ENCODE measurements at regions not wholly inside any gene's neighbourhood (a gene's known extent, or its start where the extent isn't known, plus 50 kb on each side); places are given as distances from the start of the nearest gene placed in this dataset.

DNA sequence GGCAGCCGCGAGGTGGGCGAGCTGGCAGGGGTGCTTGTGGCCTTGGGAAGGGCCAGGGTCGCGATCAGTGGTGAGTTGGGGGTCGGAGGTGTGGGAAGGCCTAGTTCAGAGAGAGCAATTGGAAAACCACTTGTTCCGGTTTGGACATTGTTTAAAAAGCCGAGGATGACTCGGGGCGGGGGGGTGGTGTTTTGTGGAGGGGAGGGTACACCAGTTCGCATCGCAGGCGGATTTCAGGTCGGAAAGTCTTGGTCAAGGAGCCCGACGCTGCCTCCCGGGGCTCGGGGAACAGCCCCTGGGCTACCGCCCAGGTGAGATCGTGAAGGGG lies 66.4 kb downstream of the KPNA2 start:
- Histone ChIP-seq H2BK120ac (ENCODE audit: low read depth, low read length, poor library complexity, severe bottlenecking) (no peak overlapping the region), H3K23ac (ENCODE audit: insufficient read length, low read depth, low read length) (no peak overlapping the region), H3K4ac (ENCODE audit: low read depth, low read length) (no peak overlapping the region), H3K56ac (ENCODE audit: insufficient read length, low read depth, low read length) (no peak overlapping the region), H2BK5ac (ENCODE audit: insufficient read length, low read length) (no peak overlapping the region), H3K18ac (ENCODE audit: insufficient read length, low read depth, low read length) (no peak overlapping the region), H3K79me2 (ENCODE audit: insufficient read depth, low read length) (no peaks in the 10 kb centered on the region), H3K27ac (ENCODE audit: insufficient read length, low read depth, low read length) (no peak overlapping the region), H4K8ac (replicated peaks; ENCODE audit: insufficient read length, low read depth, low read length) (no peak overlapping the region), H3K23me2 (ENCODE audit: insufficient read length, low read depth, low read length, poor library complexity, severe bottlenecking) (peaks cover 8% of the 10 kb centered on the region), H3K27me3 (ENCODE audit: insufficient read depth, low read length) (no peaks in the 10 kb centered on the region; the same call in 1 of the 2 replicates), H4K91ac (ENCODE audit: insufficient read length, low read depth, low read length) (no peak overlapping the region), H4K5ac (ENCODE audit: insufficient read length, low read depth, low read length) (no peak overlapping the region), H3K9me3 (ENCODE audit: control insufficient read depth, low read depth, low read length) (no peaks in the 10 kb centered on the region), H3K4me1 (ENCODE audit: insufficient read depth, low read length) (no peaks in the 10 kb centered on the region), H3K4me2 (ENCODE audit: insufficient read depth, insufficient read length, low read length) (peak overlapping the region; percentile 89), H3K79me1 (ENCODE audit: insufficient read depth, low read depth, low read length, poor library complexity, severe bottlenecking) (no peaks in the 10 kb centered on the region), H2BK15ac (ENCODE audit: low read depth, low read length) (no peak overlapping the region), H2BK12ac (ENCODE audit: insufficient read length, low read depth, low read length) (no peak overlapping the region), H2AK5ac (ENCODE audit: insufficient read length, low read length) (no peak overlapping the region), H3K14ac (ENCODE audit: insufficient read depth, low read length) (no peak overlapping the region), H4K20me1 (ENCODE audit: control insufficient read depth, insufficient read depth, insufficient read length) (no peaks in the 10 kb centered on the region), H2AFZ (ENCODE audit: low read length) (no peak overlapping the region), H2BK20ac (ENCODE audit: low read depth, low read length, poor library complexity, severe bottlenecking) (no peak overlapping the region), H3T11ph (ENCODE audit: low read length) (no peak overlapping the region), H3K9ac (ENCODE audit: extremely low read depth, insufficient read length, low read length) (no peak overlapping the region)
- peaks cover 0 to 11% (median 7%) of the 10 kb centered on the region in 3 experiments; a peak in 3 of 7 replicates for H3K36me3 Mint-ChIP-seq (ENCODE audit: insufficient read depth in 1 of 3, low read depth in 3 of 3)
- WGBS (ENCODE audit: extremely low coverage, insufficient read length, low lambda C conversion rate), result no CpG with 5 or more reads among the region's 20 CpGs
- H3K9me3 Mint-ChIP-seq, result peaks cover 3 to 6% of the 10 kb centered on the region in 2 experiments; a peak in 3 of 5 replicates
- peak overlapping the region; percentile 90 to 93 for H3K4me3 Mint-ChIP-seq
- TF ChIP-seq, protein P1, sequence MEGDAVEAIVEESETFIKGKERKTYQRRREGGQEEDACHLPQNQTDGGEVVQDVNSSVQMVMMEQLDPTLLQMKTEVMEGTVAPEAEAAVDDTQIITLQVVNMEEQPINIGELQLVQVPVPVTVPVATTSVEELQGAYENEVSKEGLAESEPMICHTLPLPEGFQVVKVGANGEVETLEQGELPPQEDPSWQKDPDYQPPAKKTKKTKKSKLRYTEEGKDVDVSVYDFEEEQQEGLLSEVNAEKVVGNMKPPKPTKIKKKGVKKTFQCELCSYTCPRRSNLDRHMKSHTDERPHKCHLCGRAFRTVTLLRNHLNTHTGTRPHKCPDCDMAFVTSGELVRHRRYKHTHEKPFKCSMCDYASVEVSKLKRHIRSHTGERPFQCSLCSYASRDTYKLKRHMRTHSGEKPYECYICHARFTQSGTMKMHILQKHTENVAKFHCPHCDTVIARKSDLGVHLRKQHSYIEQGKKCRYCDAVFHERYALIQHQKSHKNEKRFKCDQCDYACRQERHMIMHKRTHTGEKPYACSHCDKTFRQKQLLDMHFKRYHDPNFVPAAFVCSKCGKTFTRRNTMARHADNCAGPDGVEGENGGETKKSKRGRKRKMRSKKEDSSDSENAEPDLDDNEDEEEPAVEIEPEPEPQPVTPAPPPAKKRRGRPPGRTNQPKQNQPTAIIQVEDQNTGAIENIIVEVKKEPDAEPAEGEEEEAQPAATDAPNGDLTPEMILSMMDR (conservative IDR thresholded peaks at IDR 0.05), result no peak
- H3K27ac Mint-ChIP-seq, result peak overlapping the region in 2 of 3 experiments; percentile 47 to 92; a peak in 2 of 7 replicates
- no peak for DNase-seq
- peaks cover 12 to 14% of the 10 kb centered on the region in 2 experiments for H3K4me1 Mint-ChIP-seq
- peaks cover 19% of the 10 kb centered on the region for H3K27me3 Mint-ChIP-seq (ENCODE audit: low read depth)

Measured in H9 (cell line).